Stimulated activated naive CD8-positive, alpha-beta T cell treated with anti-CD3 and anti-CD28 coated beads, Interleukin-15, Interleukin-2, amounts not matched to agents 100 U/mL and 50 U/mL, for 24 hours (primary cell): ENCODE measurements at regions not wholly inside any gene's neighbourhood (a gene's known extent, or its start where the extent isn't known, plus 50 kb on each side); places are given as distances from the start of the nearest gene placed in this dataset.
"Not testable (repeated sequence)": the region's sequence is repeated elsewhere in the genome, so short reads cannot be mapped to it uniquely, and the experiment has no call there.

Source experiments
- ATAC-seq: fragments of 150-1000 bp; cut with Tn5 transposase; one replicate; pipeline ENCODE4 v1.10.0; 2021
- DNase-seq: peaks from one replicate; pipeline ENCODE4 v3.0.0; 2021

- no peak for DNase-seq
- no peak for ATAC-seq
Measured at GRCh38 chr15:79492065-79492464, 59.9 kb downstream of the MINAR1 start.

GRCh38 chr15:79494384-79494909 lies 62.3 kb downstream of the MINAR1 start:
- ATAC-seq (no peak), DNase-seq (no peak)

- ATAC-seq, result no peak
- no peak for DNase-seq
Measured at GRCh38 chr15:79494963-79495755, 63.0 kb downstream of the MINAR1 start.

GRCh38 chr15:79495775-79496174 lies 63.6 kb downstream of the MINAR1 start:
- DNase-seq (no peak), ATAC-seq (no peak)

GRCh38 chr15:79496838-79497237 lies 64.7 kb downstream of the MINAR1 start:
- no peak for ATAC-seq
- no peak for DNase-seq

- DNase-seq, result no peak
Measured at GRCh38 chr15:79501086-79501485, 69.0 kb downstream of the MINAR1 start.

GRCh38 chr15:79505956-79506355 lies 73.8 kb downstream of the MINAR1 start:
- ATAC-seq, result no peak

More at GRCh38 chr15:79501086-79501485, 69.0 kb downstream of the MINAR1 start:
- ATAC-seq, result no peak

GRCh38 chr15:79512844-79513243 lies 80.7 kb downstream of the MINAR1 start:
- not testable (repeated sequence) for ATAC-seq

More at GRCh38 chr15:79505956-79506355, 73.8 kb downstream of the MINAR1 start:
- DNase-seq, result no peak

GRCh38 chr15:79513417-79513816 lies 81.3 kb downstream of the MINAR1 start:
- ATAC-seq, result no peak
- no peak for DNase-seq

More at GRCh38 chr15:79512844-79513243, 80.7 kb downstream of the MINAR1 start:
- DNase-seq, result not testable (repeated sequence)

GRCh38 chr15:79513940-79514339 lies 81.8 kb downstream of the MINAR1 start:
- no peak for ATAC-seq
- DNase-seq, result no peak

- ATAC-seq (no peak), DNase-seq (no peak)
Measured at GRCh38 chr15:79515300-79516027, 83.3 kb downstream of the MINAR1 start.

GRCh38 chr15:79516155-79516554 lies 84.0 kb downstream of the MINAR1 start:
- DNase-seq (no peak), ATAC-seq (no peak)

- ATAC-seq, result no peak
Measured at GRCh38 chr15:79516646-79517045, 84.5 kb downstream of the MINAR1 start.

GRCh38 chr15:79519628-79520027 lies 87.5 kb downstream of the MINAR1 start:
- DNase-seq (no peak), ATAC-seq (no peak)

More at GRCh38 chr15:79516646-79517045, 84.5 kb downstream of the MINAR1 start:
- no peak for DNase-seq

- DNase-seq (no peak), ATAC-seq (no peak)
Measured at GRCh38 chr15:79520654-79521053, 88.5 kb downstream of the MINAR1 start.

GRCh38 chr15:79522656-79523055 lies 90.5 kb downstream of the MINAR1 start:
- no peak for DNase-seq

GRCh38 chr15:79523266-79523665 lies 91.1 kb downstream of the MINAR1 start:
- no peak for DNase-seq
- no peak for ATAC-seq

More at GRCh38 chr15:79522656-79523055, 90.5 kb downstream of the MINAR1 start:
- ATAC-seq, result no peak

- no peak for DNase-seq
- no peak for ATAC-seq
Measured at GRCh38 chr15:79524531-79524930, 92.4 kb downstream of the MINAR1 start.

- DNase-seq, result no peak
Measured at GRCh38 chr15:79526376-79526775, 94.2 kb downstream of the MINAR1 start.

GRCh38 chr15:79527821-79528220 lies 95.7 kb downstream of the MINAR1 start:
- ATAC-seq (no peak), DNase-seq (no peak)

More at GRCh38 chr15:79526376-79526775, 94.2 kb downstream of the MINAR1 start:
- ATAC-seq, result no peak

GRCh38 chr15:79529157-79529785 lies 97.1 kb downstream of the MINAR1 start:
- DNase-seq (no peak), ATAC-seq (no peak)

- ATAC-seq, result no peak
- no peak for DNase-seq
Measured at GRCh38 chr15:79535536-79535935, 103.4 kb downstream of the MINAR1 start.
